ENCODE measurements at regions not wholly inside any gene's neighbourhood (a gene's known extent, or its start where the extent isn't known, plus 50 kb on each side); places are given as distances from the start of the nearest gene placed in this dataset.

DNA sequence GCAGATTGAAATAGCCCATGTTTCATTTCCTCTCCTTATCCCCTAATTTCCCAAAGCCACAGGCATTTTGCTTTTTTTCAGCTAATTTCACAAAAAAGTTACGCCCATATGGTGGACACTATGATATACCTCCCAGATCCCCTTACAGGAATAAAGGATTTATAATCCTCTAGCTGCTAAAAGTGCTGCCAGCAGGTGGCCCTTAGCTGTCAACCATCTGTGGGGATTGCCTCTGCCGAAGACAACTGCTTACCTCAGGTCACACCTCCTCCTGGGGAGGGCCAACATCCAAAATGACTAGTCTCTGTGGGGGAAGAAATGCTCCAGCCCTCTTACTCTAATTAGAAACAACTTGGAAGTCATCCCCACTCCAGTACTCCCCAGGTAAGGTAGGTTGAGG, 61.0 kb upstream of the EPB41L3 start:
- H3K9me3 ChIP-seq: no peaks in the 10 kb centered on the region
- TF ChIP-seq, protein P1, sequence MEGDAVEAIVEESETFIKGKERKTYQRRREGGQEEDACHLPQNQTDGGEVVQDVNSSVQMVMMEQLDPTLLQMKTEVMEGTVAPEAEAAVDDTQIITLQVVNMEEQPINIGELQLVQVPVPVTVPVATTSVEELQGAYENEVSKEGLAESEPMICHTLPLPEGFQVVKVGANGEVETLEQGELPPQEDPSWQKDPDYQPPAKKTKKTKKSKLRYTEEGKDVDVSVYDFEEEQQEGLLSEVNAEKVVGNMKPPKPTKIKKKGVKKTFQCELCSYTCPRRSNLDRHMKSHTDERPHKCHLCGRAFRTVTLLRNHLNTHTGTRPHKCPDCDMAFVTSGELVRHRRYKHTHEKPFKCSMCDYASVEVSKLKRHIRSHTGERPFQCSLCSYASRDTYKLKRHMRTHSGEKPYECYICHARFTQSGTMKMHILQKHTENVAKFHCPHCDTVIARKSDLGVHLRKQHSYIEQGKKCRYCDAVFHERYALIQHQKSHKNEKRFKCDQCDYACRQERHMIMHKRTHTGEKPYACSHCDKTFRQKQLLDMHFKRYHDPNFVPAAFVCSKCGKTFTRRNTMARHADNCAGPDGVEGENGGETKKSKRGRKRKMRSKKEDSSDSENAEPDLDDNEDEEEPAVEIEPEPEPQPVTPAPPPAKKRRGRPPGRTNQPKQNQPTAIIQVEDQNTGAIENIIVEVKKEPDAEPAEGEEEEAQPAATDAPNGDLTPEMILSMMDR (IDR thresholded peaks at IDR 0.05): no peak
- no peak overlapping the region for H3K27ac ChIP-seq
- no peaks in the 10 kb centered on the region for H3K4me1 ChIP-seq (ENCODE audit: control insufficient read depth in 1 of 2, low read depth in 2 of 2)
- DNase-seq (ENCODE audit: low spot score): no peak
- H3K36me3 ChIP-seq: no peaks in the 10 kb centered on the region
- no peaks in the 10 kb centered on the region for H3K27me3 ChIP-seq (replicated peaks; ENCODE audit: insufficient read depth)
- H3K4me3 ChIP-seq: no peak overlapping the region
- no peak for ATAC-seq (ENCODE audit: insufficient number of reproducible peaks, low FRiP score, low read depth)

GRCh38 chr18:5603153-5603552, 59.4 kb upstream of the EPB41L3 start:
- Histone ChIP-seq H3K27me3 (replicated peaks; ENCODE audit: insufficient read depth) (no peaks in the 10 kb centered on the region), H3K36me3 (no peaks in the 10 kb centered on the region), H3K4me3 (no peak overlapping the region), H3K4me1 (ENCODE audit: control insufficient read depth in 1 of 2, low read depth in 2 of 2) (no peaks in the 10 kb centered on the region), H3K27ac (no peak overlapping the region), H3K9me3 (no peaks in the 10 kb centered on the region)
- DNase-seq (ENCODE audit: low spot score) (no peak), ATAC-seq (ENCODE audit: insufficient number of reproducible peaks, low FRiP score, low read depth) (no peak)
- TF ChIP-seq, protein P1 (IDR thresholded peaks at IDR 0.05): no peak

DNA sequence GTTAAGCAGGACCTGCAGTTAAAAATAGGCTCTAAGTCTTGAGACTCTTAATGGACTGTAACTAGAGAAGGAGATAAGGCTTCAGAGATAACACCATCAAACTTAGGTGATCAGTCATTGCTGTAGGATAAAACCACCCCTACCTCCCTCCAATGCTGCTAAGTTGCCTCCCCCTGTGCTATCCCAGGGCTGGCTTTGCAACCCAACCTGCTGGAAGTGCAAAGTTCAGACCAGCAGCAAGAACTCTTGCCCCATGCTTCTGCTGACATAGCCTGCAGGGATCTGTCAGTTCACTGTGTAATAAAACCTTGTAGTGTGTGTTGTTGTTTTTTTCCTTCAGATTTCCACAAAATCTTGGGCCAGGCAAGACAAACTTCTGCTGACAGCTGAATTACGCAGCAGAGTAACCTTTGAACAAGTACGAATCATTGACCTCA, 57.4 kb upstream of the EPB41L3 start:
- Histone ChIP-seq H3K36me3 (no peaks in the 10 kb centered on the region), H3K4me1 (ENCODE audit: control insufficient read depth in 1 of 2, low read depth in 2 of 2) (no peaks in the 10 kb centered on the region), H3K9me3 (no peaks in the 10 kb centered on the region), H3K4me3 (no peak overlapping the region), H3K27ac (no peak overlapping the region), H3K27me3 (replicated peaks; ENCODE audit: insufficient read depth) (no peaks in the 10 kb centered on the region)
- no peak for DNase-seq (ENCODE audit: low spot score)
- TF ChIP-seq, protein P1 (IDR thresholded peaks at IDR 0.05): no peak
- no peak for ATAC-seq (ENCODE audit: insufficient number of reproducible peaks, low FRiP score, low read depth)

- no peaks in the 10 kb centered on the region for H3K9me3 ChIP-seq
- TF ChIP-seq, protein P1 (IDR thresholded peaks at IDR 0.05): no peak
- no peak overlapping the region for H3K27ac ChIP-seq
- no peaks in the 10 kb centered on the region for H3K27me3 ChIP-seq (replicated peaks; ENCODE audit: insufficient read depth)
- no peak overlapping the region for H3K4me3 ChIP-seq
- ATAC-seq (ENCODE audit: insufficient number of reproducible peaks, low FRiP score, low read depth) (no peak), DNase-seq (ENCODE audit: low spot score) (no peak)
- no peaks in the 10 kb centered on the region for H3K4me1 ChIP-seq (ENCODE audit: control insufficient read depth in 1 of 2, low read depth in 2 of 2)
- no peaks in the 10 kb centered on the region for H3K36me3 ChIP-seq
Observed at GRCh38 chr18:5600378-5601071, 56.7 kb upstream of the EPB41L3 start.

- Histone ChIP-seq H3K4me1 (ENCODE audit: control insufficient read depth in 1 of 2, low read depth in 2 of 2) (no peaks in the 10 kb centered on the region), H3K27me3 (replicated peaks; ENCODE audit: insufficient read depth) (no peaks in the 10 kb centered on the region), H3K4me3 (no peak overlapping the region), H3K36me3 (no peaks in the 10 kb centered on the region), H3K9me3 (no peaks in the 10 kb centered on the region), H3K27ac (no peak overlapping the region)
- no peak for DNase-seq (ENCODE audit: low spot score)
- no peak for ATAC-seq (ENCODE audit: insufficient number of reproducible peaks, low FRiP score, low read depth)
- TF ChIP-seq, protein P1 (IDR thresholded peaks at IDR 0.05): no peak
Observed at GRCh38 chr18:5596585-5596984, 52.8 kb upstream of the EPB41L3 start.
